ENCODE measurements at regions not wholly inside any gene's neighbourhood (a gene's known extent, or its start where the extent isn't known, plus 50 kb on each side); places are given as distances from the start of the nearest gene placed in this dataset.
"Not testable (repeated sequence)": the region's sequence is repeated elsewhere in the genome, so short reads cannot be mapped to it uniquely, and the experiment has no call there.

DNA sequence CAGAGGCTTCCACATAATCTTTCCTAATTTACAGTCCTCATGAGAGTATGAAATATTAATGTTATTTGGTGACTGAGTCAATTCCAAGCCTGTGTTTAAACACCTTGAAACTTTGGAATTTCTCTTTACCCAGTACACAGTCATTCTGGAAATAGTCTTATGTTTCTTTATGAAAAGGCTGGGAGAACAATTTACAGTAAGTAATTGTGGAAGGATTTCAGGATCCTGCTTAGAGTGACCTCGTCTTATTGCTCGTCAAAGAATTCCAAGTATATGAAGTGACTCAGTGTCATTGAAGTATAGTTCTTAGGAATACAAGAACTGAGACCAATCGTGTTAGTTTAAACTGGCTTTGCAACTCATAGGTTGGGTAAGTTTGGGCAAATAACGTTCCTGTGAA lies 634.2 kb downstream of the SLC16A7 start:
- Histone ChIP-seq H3K18ac (ENCODE audit: low read depth in 1 of 2, low read length in 2 of 2) (no peak overlapping the region), H4K8ac (ENCODE audit: low read length) (no peak overlapping the region), H3K79me1 (replicated peaks; ENCODE audit: low read length, poor library complexity, severe bottlenecking) (no peaks in the 10 kb centered on the region), H2BK15ac (ENCODE audit: low read depth, poor library complexity, severe bottlenecking) (no peak overlapping the region), H3K9ac (ENCODE audit: low read length) (no peak overlapping the region), H3K4ac (ENCODE audit: low read depth in 1 of 2, low read length in 2 of 2) (no peak overlapping the region), H2BK5ac (ENCODE audit: low read depth, low read length, poor library complexity, severe bottlenecking) (no peak overlapping the region), H3K27me3 (ENCODE audit: control insufficient read depth in 1 of 2, insufficient read depth in 1 of 2, low read length in 2 of 2) (no peaks in the 10 kb centered on the region), H3K27ac (ENCODE audit: low read length, poor library complexity, severe bottlenecking) (no peak overlapping the region), H2AFZ (ENCODE audit: low read depth, low read length) (no peak overlapping the region), H3K4me1 (ENCODE audit: control insufficient read depth, insufficient read depth, low read depth, low read length) (peaks cover 5% of the 10 kb centered on the region), H3K23ac (ENCODE audit: low read length in 2 of 2) (no peak overlapping the region), H3K4me2 (ENCODE audit: low read length, poor library complexity, severe bottlenecking) (no peak overlapping the region), H4K91ac (ENCODE audit: low read length) (no peak overlapping the region), H3K4me3 (ENCODE audit: insufficient read depth in 1 of 2, low read depth in 1 of 2, low read length in 2 of 2) (no peak overlapping the region), H2AK5ac (ENCODE audit: low read length, severe bottlenecking) (no peak overlapping the region), H3K9me3 (ENCODE audit: control insufficient read depth, low read length) (peaks cover 6% of the 10 kb centered on the region), H3K14ac (ENCODE audit: low read length in 2 of 2) (no peak overlapping the region), H2BK120ac (ENCODE audit: low read depth, low read length) (no peak overlapping the region), H2BK12ac (ENCODE audit: low read length in 2 of 2) (no peak overlapping the region), H3K36me3 (ENCODE audit: control insufficient read depth in 1 of 2, insufficient read depth in 2 of 2, low read depth in 1 of 2, low read length in 2 of 2) (no peaks in the 10 kb centered on the region)
- DNase-seq = no peak
- WGBS = 57% methylated on average over 3 of the region's 4 CpGs

DNA sequence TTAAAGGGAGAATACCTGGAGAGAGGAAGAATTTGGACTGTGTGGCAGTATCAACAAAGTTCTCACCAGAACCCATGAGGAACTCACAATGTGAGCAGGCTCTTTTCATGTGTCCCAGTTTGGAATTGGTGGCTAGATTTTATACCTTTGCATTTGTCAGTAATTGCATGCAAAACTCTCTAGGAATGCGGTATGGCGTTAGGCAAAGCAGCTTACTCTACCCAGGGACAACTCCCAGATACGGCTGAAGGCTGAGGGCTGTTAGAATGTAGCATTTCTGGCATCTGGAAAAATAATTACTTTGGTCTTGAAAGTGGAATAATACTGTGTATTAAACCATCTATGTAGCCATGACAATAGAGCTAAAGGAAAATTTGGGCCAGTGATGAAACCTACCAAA lies 635.5 kb downstream of the SLC16A7 start:
- Histone ChIP-seq H3K23ac (ENCODE audit: low read length in 2 of 2) (no peak overlapping the region), H2AFZ (ENCODE audit: low read depth, low read length) (no peak overlapping the region), H2BK120ac (ENCODE audit: low read depth, low read length) (no peak overlapping the region), H3K36me3 (ENCODE audit: control insufficient read depth in 1 of 2, insufficient read depth in 2 of 2, low read depth in 1 of 2, low read length in 2 of 2) (no peaks in the 10 kb centered on the region), H3K18ac (ENCODE audit: low read depth in 1 of 2, low read length in 2 of 2) (no peak overlapping the region), H3K14ac (ENCODE audit: low read length in 2 of 2) (no peak overlapping the region), H2BK12ac (ENCODE audit: low read length in 2 of 2) (no peak overlapping the region), H2BK5ac (ENCODE audit: low read depth, low read length, poor library complexity, severe bottlenecking) (no peak overlapping the region), H3K9ac (ENCODE audit: low read length) (no peak overlapping the region), H4K8ac (ENCODE audit: low read length) (no peak overlapping the region), H3K4me2 (ENCODE audit: low read length, poor library complexity, severe bottlenecking) (no peak overlapping the region), H3K27ac (ENCODE audit: low read length, poor library complexity, severe bottlenecking) (no peak overlapping the region), H3K27me3 (ENCODE audit: control insufficient read depth in 1 of 2, insufficient read depth in 1 of 2, low read length in 2 of 2) (no peaks in the 10 kb centered on the region), H3K4me1 (ENCODE audit: control insufficient read depth, insufficient read depth, low read depth, low read length) (peaks cover 8% of the 10 kb centered on the region), H3K79me1 (replicated peaks; ENCODE audit: low read length, poor library complexity, severe bottlenecking) (no peaks in the 10 kb centered on the region), H3K9me3 (ENCODE audit: control insufficient read depth, low read length) (peaks cover 3% of the 10 kb centered on the region), H4K91ac (ENCODE audit: low read length) (no peak overlapping the region), H2AK5ac (ENCODE audit: low read length, severe bottlenecking) (no peak overlapping the region), H3K4me3 (ENCODE audit: insufficient read depth in 1 of 2, low read depth in 1 of 2, low read length in 2 of 2) (no peak overlapping the region), H2BK15ac (ENCODE audit: low read depth, poor library complexity, severe bottlenecking) (no peak overlapping the region), H3K4ac (ENCODE audit: low read depth in 1 of 2, low read length in 2 of 2) (no peak overlapping the region)
- DNase-seq = no peak
- WGBS = 85% methylated on average over 3 of the region's 3 CpGs

DNA sequence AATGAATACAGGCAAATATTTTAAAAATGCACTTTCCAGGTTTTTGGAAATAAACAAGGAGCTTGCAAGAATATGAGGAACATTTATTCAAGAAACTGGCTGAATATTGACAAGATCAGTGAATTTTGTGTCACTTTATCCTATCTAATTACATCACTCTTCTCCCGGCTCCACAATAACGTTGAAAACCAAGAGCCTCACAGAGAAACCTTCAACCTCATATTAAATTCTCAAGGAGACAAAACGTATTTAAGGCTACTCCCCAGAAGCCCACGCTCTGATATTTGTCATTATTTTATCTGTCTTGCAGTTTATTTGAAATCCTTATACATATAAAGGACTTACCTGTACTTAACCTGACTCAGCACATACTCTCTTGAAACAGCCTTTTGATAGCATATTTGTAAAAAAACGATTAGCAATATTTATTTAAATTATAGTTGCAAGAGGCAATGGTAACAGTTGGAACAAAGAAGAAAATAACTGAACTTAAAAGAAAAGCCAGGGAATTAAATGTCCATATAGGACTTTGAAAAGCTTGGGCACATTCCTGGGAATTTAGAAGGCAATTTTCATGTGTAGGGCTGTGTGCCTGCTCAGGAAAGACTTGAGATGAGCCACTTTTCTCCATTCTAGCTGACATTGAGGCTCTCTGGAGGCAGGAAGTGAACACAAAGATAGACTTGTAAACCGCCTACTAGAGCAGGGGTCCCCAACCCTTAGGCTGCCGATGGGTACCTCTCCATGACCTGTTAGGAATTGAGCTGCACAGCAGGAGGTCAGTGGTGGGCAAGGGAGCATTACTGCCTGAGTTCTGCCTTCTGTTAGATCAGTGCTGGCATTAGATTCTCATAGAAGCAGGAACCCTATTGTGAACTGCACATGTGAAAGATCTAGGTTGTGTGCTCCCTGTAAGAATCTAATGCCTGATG lies 636.4 kb downstream of the SLC16A7 start:
- H2BK15ac ChIP-seq (ENCODE audit: low read depth, poor library complexity, severe bottlenecking) = peak overlapping the region; percentile 93
- peak overlapping the region; percentile 75 to 97 for H2BK12ac ChIP-seq (ENCODE audit: low read length in 2 of 2)
- H2AFZ ChIP-seq (ENCODE audit: low read depth, low read length) = no peak overlapping the region
- no peak overlapping the region for H3K4me3 ChIP-seq (ENCODE audit: insufficient read depth in 1 of 2, low read depth in 1 of 2, low read length in 2 of 2)
- peak overlapping the region in 1 of 2 experiments; percentile 79 for H3K18ac ChIP-seq (ENCODE audit: low read depth in 1 of 2, low read length in 2 of 2)
- peak overlapping the region in 1 of 2 experiments; percentile 77 for H3K14ac ChIP-seq (ENCODE audit: low read length in 2 of 2)
- no peak overlapping the region for H3K23ac ChIP-seq (ENCODE audit: low read length in 2 of 2)
- H3K4me2 ChIP-seq (ENCODE audit: low read length, poor library complexity, severe bottlenecking) = no peak overlapping the region
- H3K79me1 ChIP-seq (replicated peaks; ENCODE audit: low read length, poor library complexity, severe bottlenecking) = no peaks in the 10 kb centered on the region
- peak overlapping the region; percentile 74 for H4K91ac ChIP-seq (ENCODE audit: low read length)
- no peak overlapping the region for H2AK5ac ChIP-seq (ENCODE audit: low read length, severe bottlenecking)
- WGBS = 81% methylated on average over 5 of the region's 7 CpGs
- H2BK5ac ChIP-seq (ENCODE audit: low read depth, low read length, poor library complexity, severe bottlenecking) = no peak overlapping the region
- H3K27me3 ChIP-seq (ENCODE audit: control insufficient read depth in 1 of 2, insufficient read depth in 1 of 2, low read length in 2 of 2) = no peaks in the 10 kb centered on the region
- no peak for DNase-seq
- peak overlapping the region; percentile 24 to 86 for H3K4ac ChIP-seq (ENCODE audit: low read depth in 1 of 2, low read length in 2 of 2)
- H3K36me3 ChIP-seq (ENCODE audit: control insufficient read depth in 1 of 2, insufficient read depth in 2 of 2, low read depth in 1 of 2, low read length in 2 of 2) = no peaks in the 10 kb centered on the region
- no peak overlapping the region for H3K27ac ChIP-seq (ENCODE audit: low read length, poor library complexity, severe bottlenecking)
- no peak overlapping the region for H3K9ac ChIP-seq (ENCODE audit: low read length)
- no peaks in the 10 kb centered on the region for H3K9me3 ChIP-seq (ENCODE audit: control insufficient read depth, low read length)
- no peak overlapping the region for H2BK120ac ChIP-seq (ENCODE audit: low read depth, low read length)
- H3K4me1 ChIP-seq (ENCODE audit: control insufficient read depth, insufficient read depth, low read depth, low read length) = peaks cover 8% of the 10 kb centered on the region
- peak overlapping the region; percentile 5 for H4K8ac ChIP-seq (ENCODE audit: low read length)

DNA sequence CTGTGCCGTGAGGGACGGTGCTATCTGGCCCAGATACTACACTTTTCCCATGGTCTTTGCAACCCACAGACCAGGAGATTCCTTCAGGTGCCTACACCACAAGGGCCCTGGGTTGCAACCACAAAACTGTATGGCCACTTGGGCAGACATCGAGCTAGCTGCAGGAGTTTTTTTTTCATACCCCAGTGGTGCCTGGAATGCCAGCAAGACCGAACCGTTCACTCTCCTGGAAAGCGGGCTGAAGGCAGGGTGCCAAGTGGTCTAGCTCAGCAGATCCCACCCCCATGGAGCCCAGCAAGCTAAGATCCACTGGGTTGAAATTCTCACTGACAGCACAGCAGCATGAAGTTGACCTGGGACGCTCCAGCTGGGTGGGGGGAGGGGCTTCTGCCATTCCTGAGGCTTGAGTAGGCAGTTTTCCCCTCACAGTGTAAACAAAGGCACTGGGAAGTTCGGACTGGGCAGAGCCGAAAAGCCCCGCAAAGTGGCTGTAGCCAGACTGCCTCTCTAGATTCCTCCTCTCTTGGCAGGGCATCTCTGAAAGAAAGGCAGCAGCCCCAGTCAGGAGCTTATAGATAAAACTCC lies 638.9 kb downstream of the SLC16A7 start:
- H2BK15ac ChIP-seq (ENCODE audit: low read depth, poor library complexity, severe bottlenecking); H3K27me3 ChIP-seq (ENCODE audit: control insufficient read depth in 1 of 2, insufficient read depth in 1 of 2, low read length in 2 of 2); H3K27ac ChIP-seq (ENCODE audit: low read length, poor library complexity, severe bottlenecking); H2AFZ ChIP-seq (ENCODE audit: low read depth, low read length); H3K4me3 ChIP-seq (ENCODE audit: insufficient read depth in 1 of 2, low read depth in 1 of 2, low read length in 2 of 2); H3K9ac ChIP-seq (ENCODE audit: low read length); H3K4me1 ChIP-seq (ENCODE audit: control insufficient read depth, insufficient read depth, low read depth, low read length); H3K9me3 ChIP-seq (ENCODE audit: control insufficient read depth, low read length); H2AK5ac ChIP-seq (ENCODE audit: low read length, severe bottlenecking); H3K23ac ChIP-seq (ENCODE audit: low read length in 2 of 2); H2BK5ac ChIP-seq (ENCODE audit: low read depth, low read length, poor library complexity, severe bottlenecking); H3K36me3 ChIP-seq (ENCODE audit: control insufficient read depth in 1 of 2, insufficient read depth in 2 of 2, low read depth in 1 of 2, low read length in 2 of 2); H3K14ac ChIP-seq (ENCODE audit: low read length in 2 of 2); H3K79me1 ChIP-seq (replicated peaks; ENCODE audit: low read length, poor library complexity, severe bottlenecking): not testable (repeated sequence)
- Histone ChIP-seq H4K91ac (ENCODE audit: low read length) (peak overlapping the region; percentile 86), H2BK120ac (ENCODE audit: low read depth, low read length) (peak overlapping the region; percentile 19), H3K18ac (ENCODE audit: low read depth in 1 of 2, low read length in 2 of 2) (peak overlapping the region; percentile 33 to 52), H3K4ac (ENCODE audit: low read depth in 1 of 2, low read length in 2 of 2) (peak overlapping the region in 1 of 2 experiments; percentile 17), H2BK12ac (ENCODE audit: low read length in 2 of 2) (peak overlapping the region in 1 of 2 experiments; percentile 98), H3K4me2 (ENCODE audit: low read length, poor library complexity, severe bottlenecking) (peak overlapping the region; percentile 34), H4K8ac (ENCODE audit: low read length) (peak overlapping the region; percentile 85)
- DNase-seq = peak; percentile 55
- 63% methylated on average over 10 of the region's 10 CpGs for WGBS

Data from mesenchymal stem cell (in vitro differentiated cells and primary cell).